Neural progenitor cell (in vitro differentiated cells): ENCODE measurements at regions not wholly inside any gene's neighbourhood (a gene's known extent, or its start where the extent isn't known, plus 50 kb on each side); places are given as distances from the start of the nearest gene placed in this dataset.

Experiments
- DNase-seq: peaks from one replicate; pipeline ENCODE4 v3.0.0-alpha.2; 2016; ENCODE audit warnings: low spot score
- H2AFZ ChIP-seq: fragments of 200-600 bp; sonication (generic); replicated peaks from 2 replicates; pipeline ENCODE4 v1.6.1; 2016; ENCODE audit warnings: antibody characterized with exemption
- H3F3A ChIP-seq: fragments of 200-600 bp; sonication (generic); 2 replicates; pipeline ENCODE4 v1.6.1; 2016; ENCODE audit warnings: antibody characterized with exemption, low read depth
- H3K27ac ChIP-seq: fragments of 200-600 bp; sonication (generic); 2 replicates; pipeline ENCODE4 v1.5.1; 2016; ENCODE audit warnings: mild to moderate bottlenecking
- H3K27me3 ChIP-seq: fragments of 200-600 bp; sonication (generic); 2 replicates; pipeline ENCODE4 v1.6.1; 2016; ENCODE audit warnings: mild to moderate bottlenecking, moderate library complexity
- H3K36me3 ChIP-seq: fragments of 200-600 bp; sonication (generic); 2 replicates; pipeline ENCODE4 v1.5.1; 2016
- H3K4me1 ChIP-seq: fragments of 200-600 bp; sonication (generic); 2 replicates; pipeline ENCODE4 v1.6.1; 2016; ENCODE audit warnings: mixed run types
- H3K4me2 ChIP-seq: fragments of 200-600 bp; sonication (generic); 2 replicates; pipeline ENCODE4 v1.6.1; 2016
- H3K4me3 ChIP-seq: fragments of 200-600 bp; sonication (generic); 2 replicates; pipeline ENCODE4 v1.5.1; 2016
- H3K79me2 ChIP-seq: fragments of 200-600 bp; sonication (generic); 2 replicates; pipeline ENCODE4 v1.6.1; 2016; ENCODE audit warnings: low read depth
- H3K9ac ChIP-seq: fragments of 200-600 bp; sonication (generic); 2 replicates; pipeline ENCODE4 v1.6.1; 2016
- H3K9me3 ChIP-seq: fragments of 200-600 bp; sonication (generic); 2 replicates; pipeline ENCODE4 v1.5.1; 2016; ENCODE audit warnings: low read depth
- H4K20me1 ChIP-seq: fragments of 200-600 bp; sonication (generic); 2 replicates; pipeline ENCODE4 v1.6.1; 2016; ENCODE audit warnings: low read depth
- H3K27ac Mint-ChIP-seq: 3 replicates; pipeline ENCODE4 v1.8.0; 2021; ENCODE audit warnings: mixed read lengths
- H3K27me3 Mint-ChIP-seq: 2 replicates; pipeline ENCODE4 v1.8.0; 2022; ENCODE audit warnings: low read depth, mild to moderate bottlenecking, inconsistent platforms, moderate library complexity, mixed read lengths; ENCODE audit not compliant: insufficient read depth
- H3K36me3 Mint-ChIP-seq: 3 replicates; pipeline ENCODE4 v1.8.0; 2021; ENCODE audit warnings: mixed read lengths
- H3K4me1 Mint-ChIP-seq: 3 replicates; pipeline ENCODE4 v1.8.0; 2021; ENCODE audit warnings: mixed read lengths
- H3K4me3 Mint-ChIP-seq: 3 replicates; pipeline ENCODE4 v1.8.0; 2021; ENCODE audit warnings: mild to moderate bottlenecking, moderate library complexity, mixed read lengths
- H3K9me3 Mint-ChIP-seq: 3 replicates; pipeline ENCODE4 v1.8.0; 2020; ENCODE audit warnings: mixed read lengths
- CTCF ChIP-seq: fragments of 200-600 bp; sonication (generic); IDR thresholded peaks from 2 replicates; pipeline ENCODE4 v1.5.1; 2017; ENCODE audit warnings: antibody characterized with exemption, mild to moderate bottlenecking
- EZH2 ChIP-seq: fragments of 200-600 bp; sonication (generic); IDR thresholded peaks from 2 replicates; pipeline ENCODE4 v1.6.1; 2017; ENCODE audit warnings: antibody characterized with exemption, mild to moderate bottlenecking, moderate library complexity
- EZH2phosphoT487 ChIP-seq: fragments of 200-600 bp; sonication (generic); IDR thresholded peaks from 2 replicates; pipeline ENCODE4 v1.6.1; 2017; ENCODE audit warnings: antibody characterized with exemption

DNA sequence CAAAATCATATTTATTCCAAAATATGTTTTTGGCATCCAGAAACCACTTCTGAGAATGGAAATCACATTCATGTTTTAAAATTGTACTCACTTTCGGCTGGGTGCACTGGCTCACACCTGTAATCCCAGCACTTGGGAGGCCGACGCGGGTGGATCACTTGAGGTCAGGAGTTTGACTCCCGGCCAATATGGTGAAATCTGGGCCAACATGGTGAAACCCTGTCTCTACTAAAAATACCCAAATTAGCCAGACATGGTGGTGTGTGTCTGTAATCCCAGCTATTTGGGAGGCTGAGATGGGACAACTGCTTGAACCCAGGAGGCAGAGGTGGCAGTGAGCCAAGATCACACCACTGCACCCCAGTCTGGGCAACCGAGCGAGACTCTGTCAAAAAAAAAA, 580.7 kb downstream of the MAFB start:
- Histone ChIP-seq H3K9me3 (no peaks in the 10 kb centered on the region), H3K36me3 (no peaks in the 10 kb centered on the region), H3K27me3 (no peaks in the 10 kb centered on the region), H4K20me1 (no peaks in the 10 kb centered on the region), H3F3A (no peaks in the 10 kb centered on the region), H3K4me1 (no peaks in the 10 kb centered on the region), H3K4me2 (no peak overlapping the region), H3K9ac (no peak overlapping the region), H3K27ac (no peak overlapping the region), H2AFZ (no peak overlapping the region), H3K4me3 (no peak overlapping the region), H3K79me2 (no peaks in the 10 kb centered on the region)
- H3K4me1 Mint-ChIP-seq, result no peaks in the 10 kb centered on the region
- H3K9me3 Mint-ChIP-seq, result no peaks in the 10 kb centered on the region
- TF ChIP-seq EZH2phosphoT487 (no peak), EZH2 (no peak), CTCF (no peak)
- H3K27me3 Mint-ChIP-seq, result no peaks in the 10 kb centered on the region
- no peak overlapping the region for H3K4me3 Mint-ChIP-seq
- no peak for DNase-seq
- H3K36me3 Mint-ChIP-seq, result no peaks in the 10 kb centered on the region
- H3K27ac Mint-ChIP-seq, result no peak overlapping the region

DNA sequence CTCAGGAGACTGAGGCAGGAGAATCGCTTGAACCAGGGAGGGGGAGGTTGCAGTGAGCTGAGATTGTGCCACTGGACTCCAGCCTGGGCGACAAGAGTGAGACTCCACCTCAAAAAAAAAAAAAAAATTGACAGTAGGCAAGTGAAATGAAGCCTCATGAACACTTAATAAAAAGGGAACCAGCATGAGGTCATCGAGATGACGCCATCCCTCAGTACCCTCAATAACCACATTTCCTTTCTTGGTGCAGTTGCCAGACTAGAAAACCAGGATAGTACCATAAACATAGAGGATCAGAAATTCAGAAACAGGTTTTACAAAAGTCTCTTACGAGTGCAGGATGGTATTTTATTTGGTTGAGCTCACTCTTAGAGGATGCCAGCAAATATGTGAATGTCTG, 584.1 kb downstream of the MAFB start:
- Histone ChIP-seq H3K4me3 (no peak overlapping the region), H3K27ac (no peak overlapping the region), H3K9me3 (no peaks in the 10 kb centered on the region), H4K20me1 (no peaks in the 10 kb centered on the region), H3K27me3 (no peaks in the 10 kb centered on the region), H3K4me1 (no peaks in the 10 kb centered on the region), H2AFZ (no peak overlapping the region), H3F3A (no peaks in the 10 kb centered on the region), H3K4me2 (no peak overlapping the region), H3K36me3 (no peaks in the 10 kb centered on the region), H3K9ac (no peak overlapping the region), H3K79me2 (no peaks in the 10 kb centered on the region)
- DNase-seq, result no peak
- Mint-ChIP-seq H3K4me1 (no peaks in the 10 kb centered on the region), H3K9me3 (no peaks in the 10 kb centered on the region), H3K27me3 (no peaks in the 10 kb centered on the region), H3K27ac (no peak overlapping the region), H3K4me3 (no peak overlapping the region), H3K36me3 (no peaks in the 10 kb centered on the region)
- no peak for TF ChIP-seq EZH2

DNA sequence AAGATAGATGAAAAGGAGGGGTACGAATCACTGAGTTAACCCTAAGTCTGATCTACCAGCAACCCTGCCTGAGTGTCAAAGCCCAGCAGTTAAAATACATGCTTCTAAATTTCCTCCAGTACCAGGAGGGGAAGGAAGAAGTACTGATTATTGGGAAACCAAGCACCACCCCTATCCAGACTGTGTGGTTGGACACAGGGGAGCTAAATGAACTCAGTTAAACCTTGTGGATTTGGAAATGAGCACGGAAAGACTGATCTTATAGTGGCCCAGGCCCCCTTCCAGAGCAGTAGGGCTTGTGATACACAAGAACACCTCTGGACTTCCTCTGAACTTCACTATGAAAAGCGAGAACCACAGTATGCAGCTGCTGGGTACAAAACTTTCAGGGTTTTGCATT, 585.6 kb downstream of the MAFB start:
- no peak overlapping the region for H3K27ac ChIP-seq
- H3K36me3 ChIP-seq, result no peaks in the 10 kb centered on the region
- H3K4me3 Mint-ChIP-seq, result no peak overlapping the region
- no peaks in the 10 kb centered on the region for H3K4me1 Mint-ChIP-seq
- no peak overlapping the region for H3K4me3 ChIP-seq
- H3K27me3 Mint-ChIP-seq, result no peaks in the 10 kb centered on the region
- no peaks in the 10 kb centered on the region for H3K27me3 ChIP-seq
- H3K9ac ChIP-seq, result no peak overlapping the region
- DNase-seq, result no peak
- no peaks in the 10 kb centered on the region for H3K4me1 ChIP-seq
- TF ChIP-seq CTCF (no peak), EZH2phosphoT487 (no peak), EZH2 (no peak)
- no peaks in the 10 kb centered on the region for H3K9me3 Mint-ChIP-seq
- H3K4me2 ChIP-seq, result no peak overlapping the region
- H3K79me2 ChIP-seq, result no peaks in the 10 kb centered on the region
- H2AFZ ChIP-seq, result no peak overlapping the region
- H3K27ac Mint-ChIP-seq, result no peak overlapping the region
- H3F3A ChIP-seq, result no peaks in the 10 kb centered on the region
- H3K36me3 Mint-ChIP-seq, result no peaks in the 10 kb centered on the region
- H4K20me1 ChIP-seq, result no peaks in the 10 kb centered on the region
- no peaks in the 10 kb centered on the region for H3K9me3 ChIP-seq

GRCh38 chr20:40101560-40101959, 587.5 kb downstream of the MAFB start:
- H3K4me1 ChIP-seq, result no peaks in the 10 kb centered on the region
- no peaks in the 10 kb centered on the region for H3K79me2 ChIP-seq

More at GRCh38 chr20:40101560-40101959, 587.5 kb downstream of the MAFB start:
- no peaks in the 10 kb centered on the region for H3K27me3 Mint-ChIP-seq
- H3K27me3 ChIP-seq, result no peaks in the 10 kb centered on the region
- H3K4me3 Mint-ChIP-seq, result no peak overlapping the region
- no peak for TF ChIP-seq CTCF
- H3K9me3 ChIP-seq, result no peaks in the 10 kb centered on the region
- no peak overlapping the region for H2AFZ ChIP-seq
- H3K36me3 Mint-ChIP-seq, result no peaks in the 10 kb centered on the region
- H3K9me3 Mint-ChIP-seq, result no peaks in the 10 kb centered on the region
- H3K4me2 ChIP-seq, result no peak overlapping the region
- H3K4me1 Mint-ChIP-seq, result no peaks in the 10 kb centered on the region
- H3K27ac ChIP-seq, result no peak overlapping the region
- no peak overlapping the region for H3K4me3 ChIP-seq
- H4K20me1 ChIP-seq, result no peaks in the 10 kb centered on the region
- H3K36me3 ChIP-seq, result no peaks in the 10 kb centered on the region
- no peak overlapping the region for H3K27ac Mint-ChIP-seq
- no peak for DNase-seq
- no peaks in the 10 kb centered on the region for H3F3A ChIP-seq
- no peak overlapping the region for H3K9ac ChIP-seq
